IMR-90 (cell line): ENCODE measurements at regions not wholly inside any gene's neighbourhood (a gene's known extent, or its start where the extent isn't known, plus 50 kb on each side); places are given as distances from the start of the nearest gene placed in this dataset.

Source experiments
- BHLHE40 ChIP-seq: fragments of 150-350 bp; IDR thresholded peaks from 2 replicates; pipeline ENCODE4 v1.6.1; 2016; ENCODE audit warnings: mild to moderate bottlenecking, low read depth, low read length
- CHD1 ChIP-seq: IDR thresholded peaks from 2 replicates; pipeline ENCODE4 v1.6.1; 2012; ENCODE audit warnings: low read depth, low read length, improper control_type of control experiment
- CTCF ChIP-seq: conservative IDR thresholded peaks from 2 replicates; pipeline ENCODE4 v1.5.1; 2012; ENCODE audit warnings: mild to moderate bottlenecking, low read depth, low read length, improper control_type of control experiment
- ELK1 ChIP-seq: fragments of 150-350 bp; IDR thresholded peaks from 2 replicates; pipeline ENCODE4 v1.6.1; 2016; ENCODE audit warnings: low read depth, mild to moderate bottlenecking, low read length, moderate library complexity, borderline replicate concordance
- FOS ChIP-seq: fragments of 150-350 bp; IDR thresholded peaks from 2 replicates; pipeline ENCODE4 v1.6.1; 2016; ENCODE audit warnings: low read depth, low read length
- MAFK ChIP-seq: IDR thresholded peaks from 2 replicates; pipeline ENCODE4 v1.6.1; 2012; ENCODE audit warnings: low read depth, low read length, improper control_type of control experiment
- MAZ ChIP-seq: IDR thresholded peaks from 2 replicates; pipeline ENCODE4 v1.6.1; 2012; ENCODE audit warnings: low read depth, mild to moderate bottlenecking, low read length, improper control_type of control experiment, moderate library complexity, borderline replicate concordance
- MXI1 ChIP-seq: IDR thresholded peaks from 2 replicates; pipeline ENCODE4 v1.6.1; 2012; ENCODE audit warnings: low read depth, mild to moderate bottlenecking, low read length, moderate library complexity, borderline replicate concordance
- POLR2A ChIP-seq: IDR thresholded peaks from 2 replicates; pipeline ENCODE4 v1.6.1; 2012; ENCODE audit warnings: mild to moderate bottlenecking, low read depth, low read length
- RAD21 ChIP-seq: IDR thresholded peaks from 2 replicates; pipeline ENCODE4 v1.6.1; 2012; ENCODE audit warnings: low read length, improper control_type of control experiment
- RCOR1 ChIP-seq: IDR thresholded peaks from 2 replicates; pipeline ENCODE4 v1.6.1; 2012; ENCODE audit warnings: mild to moderate bottlenecking, low read length, improper control_type of control experiment; ENCODE audit not compliant: insufficient replicate concordance
- RFX5 ChIP-seq: IDR thresholded peaks from 2 replicates; pipeline ENCODE4 v1.8.0; 2012; ENCODE audit warnings: low read depth, mild to moderate bottlenecking, low read length, moderate library complexity
- SMC3 ChIP-seq: fragments of 150-350 bp; IDR thresholded peaks from 2 replicates; pipeline ENCODE4 v1.6.1; 2016; ENCODE audit warnings: low read depth, mild to moderate bottlenecking, antibody characterized with exemption, low read length, moderate library complexity
- USF2 ChIP-seq: fragments of 150-350 bp; IDR thresholded peaks from 2 replicates; pipeline ENCODE4 v1.6.1; 2017; ENCODE audit warnings: mild to moderate bottlenecking, antibody characterized with exemption, low read length, low read depth

GRCh38 chr12:91901381-91902074 is 244.1 kb downstream of the BTG1 start:
- TF ChIP-seq RAD21 (no peak), CTCF (no peak), MAZ (no peak), ELK1 (no peak), RCOR1 (no peak), BHLHE40 (no peak), CHD1 (no peak), POLR2A (no peak), MAFK (no peak), USF2 (no peak), FOS (no peak), RFX5 (no peak), SMC3 (no peak), MXI1 (no peak)
